ENCODE measurements at regions not wholly inside any gene's neighbourhood (a gene's known extent, or its start where the extent isn't known, plus 50 kb on each side); places are given as distances from the start of the nearest gene placed in this dataset.

DNA sequence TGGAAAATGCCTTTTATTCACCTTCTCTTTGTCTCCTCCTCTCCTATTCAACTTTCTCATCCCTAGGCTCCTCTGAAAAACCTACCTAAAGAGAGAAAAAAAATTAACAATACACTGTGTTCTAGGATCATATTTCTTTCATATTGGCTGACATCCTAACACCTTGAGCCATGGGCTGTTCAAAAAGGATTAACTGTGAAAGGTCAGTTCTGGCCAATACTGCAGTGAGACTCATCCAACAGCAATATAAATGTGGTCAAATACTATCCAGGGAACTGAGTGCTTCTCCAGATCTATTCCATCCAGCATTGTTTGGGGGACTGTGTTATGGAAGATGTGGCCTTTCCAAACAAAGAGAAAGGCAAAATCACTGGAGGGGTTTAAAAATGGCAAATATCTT, 131.1 kb upstream of the MOCS2 start:
- H3K4me3 ChIP-seq (ENCODE audit: low read depth, low read length) = no peak overlapping the region
- TF ChIP-seq, protein P1, sequence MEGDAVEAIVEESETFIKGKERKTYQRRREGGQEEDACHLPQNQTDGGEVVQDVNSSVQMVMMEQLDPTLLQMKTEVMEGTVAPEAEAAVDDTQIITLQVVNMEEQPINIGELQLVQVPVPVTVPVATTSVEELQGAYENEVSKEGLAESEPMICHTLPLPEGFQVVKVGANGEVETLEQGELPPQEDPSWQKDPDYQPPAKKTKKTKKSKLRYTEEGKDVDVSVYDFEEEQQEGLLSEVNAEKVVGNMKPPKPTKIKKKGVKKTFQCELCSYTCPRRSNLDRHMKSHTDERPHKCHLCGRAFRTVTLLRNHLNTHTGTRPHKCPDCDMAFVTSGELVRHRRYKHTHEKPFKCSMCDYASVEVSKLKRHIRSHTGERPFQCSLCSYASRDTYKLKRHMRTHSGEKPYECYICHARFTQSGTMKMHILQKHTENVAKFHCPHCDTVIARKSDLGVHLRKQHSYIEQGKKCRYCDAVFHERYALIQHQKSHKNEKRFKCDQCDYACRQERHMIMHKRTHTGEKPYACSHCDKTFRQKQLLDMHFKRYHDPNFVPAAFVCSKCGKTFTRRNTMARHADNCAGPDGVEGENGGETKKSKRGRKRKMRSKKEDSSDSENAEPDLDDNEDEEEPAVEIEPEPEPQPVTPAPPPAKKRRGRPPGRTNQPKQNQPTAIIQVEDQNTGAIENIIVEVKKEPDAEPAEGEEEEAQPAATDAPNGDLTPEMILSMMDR (IDR thresholded peaks at IDR 0.05; ENCODE audit: low read depth, low read length) = no peak

DNA sequence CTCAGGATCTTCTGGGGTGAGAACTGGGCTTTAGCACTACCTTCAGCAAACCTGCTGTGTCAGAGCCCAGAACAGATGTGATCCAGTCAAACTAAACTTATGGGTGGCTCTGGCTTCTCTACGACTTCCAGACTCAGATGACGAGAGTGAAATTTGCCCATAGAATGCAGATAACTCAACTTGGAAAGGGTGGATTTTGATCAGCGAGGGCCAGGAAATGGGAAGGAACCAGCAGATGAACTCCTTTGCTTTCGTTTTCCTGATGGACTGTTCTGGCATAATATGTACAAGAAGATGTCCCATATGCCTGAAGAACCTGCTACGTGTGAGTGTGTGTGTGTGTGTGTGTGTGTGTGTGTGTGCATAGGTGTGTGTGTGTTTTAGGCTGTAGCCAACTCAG, 132.0 kb upstream of the MOCS2 start:
- H3K4me3 ChIP-seq (ENCODE audit: low read depth, low read length) = no peak overlapping the region
- TF ChIP-seq, protein P1 (IDR thresholded peaks at IDR 0.05; ENCODE audit: low read depth, low read length) = no peak

DNA sequence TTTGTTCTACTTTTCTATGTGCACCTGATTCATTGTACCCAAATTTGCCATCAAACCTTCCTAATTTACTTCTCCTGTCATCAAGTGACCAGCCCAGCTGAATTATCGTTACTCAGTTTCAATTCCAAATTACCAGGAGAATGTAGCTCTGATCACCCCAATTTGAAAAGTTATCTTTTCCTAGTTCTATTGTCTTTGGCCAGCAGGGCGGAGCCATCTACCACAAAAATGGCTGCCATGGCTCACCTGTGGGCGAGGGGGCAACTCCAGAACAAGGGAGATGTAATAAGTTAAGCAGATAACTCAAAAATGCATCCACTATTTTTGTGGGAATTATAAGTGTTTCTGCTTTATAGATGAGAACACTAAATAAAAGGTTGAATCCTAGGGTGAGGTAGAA, 133.8 kb upstream of the MOCS2 start:
- TF ChIP-seq, protein P1 (IDR thresholded peaks at IDR 0.05; ENCODE audit: low read depth, low read length) = no peak
- H3K4me3 ChIP-seq (ENCODE audit: low read depth, low read length) = no peak overlapping the region

DNA sequence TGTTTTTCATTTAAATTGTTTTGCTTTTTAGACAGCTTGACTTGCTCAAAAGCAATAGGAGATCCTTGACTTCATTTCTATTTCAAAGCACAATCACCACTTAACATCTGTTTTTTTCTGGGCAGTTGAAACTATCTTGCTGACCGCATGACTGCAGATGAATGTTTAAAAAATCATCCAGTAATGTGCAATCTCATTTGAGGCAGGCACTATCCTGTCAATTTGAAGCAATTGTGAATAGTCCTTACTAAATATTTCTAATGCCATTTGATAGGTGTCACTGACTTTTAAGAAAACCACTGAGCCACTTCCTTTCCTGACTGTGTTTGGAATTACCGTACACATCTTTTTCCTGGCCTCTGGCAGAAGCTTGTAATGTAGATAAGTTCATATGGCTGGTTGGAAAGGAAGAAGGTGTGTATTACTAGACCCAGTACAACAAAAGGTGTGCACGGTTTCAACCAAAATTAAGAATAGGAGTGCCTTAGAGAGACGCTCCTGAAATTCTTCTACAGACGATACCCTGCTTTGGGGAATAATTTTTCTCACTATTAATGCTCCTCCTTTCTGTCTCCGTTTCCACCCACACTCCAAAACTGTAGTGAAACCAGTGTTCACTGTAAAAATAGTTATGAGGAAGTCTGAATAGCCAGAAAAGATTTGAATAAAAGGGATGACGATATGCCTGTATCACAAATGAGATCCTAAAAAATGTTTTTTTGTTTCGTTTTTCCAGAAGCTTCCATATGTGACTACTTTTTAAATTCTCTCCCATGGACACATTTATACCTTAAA, 136.7 kb upstream of the MOCS2 start:
- TF ChIP-seq, protein P1 (IDR thresholded peaks at IDR 0.05; ENCODE audit: low read depth, low read length) = no peak
- no peak overlapping the region for H3K4me3 ChIP-seq (ENCODE audit: low read depth, low read length)

DNA sequence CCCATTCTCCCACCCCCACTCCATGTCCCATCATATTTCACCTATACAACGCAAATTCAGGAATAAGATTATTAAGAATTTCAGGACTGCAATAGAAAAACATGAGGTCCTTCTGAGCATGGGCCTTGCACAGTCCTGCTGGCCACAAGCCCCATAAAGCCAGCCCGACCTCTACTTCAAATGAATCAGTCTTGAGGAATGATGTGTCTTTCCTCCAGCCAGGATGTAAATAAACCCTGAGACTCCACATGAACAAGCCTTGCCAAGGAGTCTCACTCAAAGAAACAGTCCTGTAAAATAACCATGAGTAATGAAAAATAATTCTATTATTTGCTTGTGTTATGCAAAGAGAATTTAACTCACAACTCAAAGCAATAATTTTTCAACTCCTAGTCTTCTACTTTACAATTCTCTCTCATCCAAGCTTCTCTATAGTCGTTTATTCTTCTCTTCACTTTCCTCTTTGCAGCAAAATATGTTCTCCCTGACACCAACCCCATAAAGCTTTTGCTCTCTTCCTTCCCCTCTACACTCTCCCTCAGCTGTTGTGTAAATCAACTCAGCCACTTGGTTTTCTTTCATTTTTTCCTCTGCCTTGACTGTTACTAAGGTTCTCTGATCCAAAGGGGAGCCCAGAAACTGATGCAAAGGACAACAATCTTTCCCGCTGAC, 140.1 kb upstream of the MOCS2 start:
- TF ChIP-seq, protein P1 (IDR thresholded peaks at IDR 0.05; ENCODE audit: low read depth, low read length) = no peak
- H3K4me3 ChIP-seq (ENCODE audit: low read depth, low read length) = no peak overlapping the region

DNA sequence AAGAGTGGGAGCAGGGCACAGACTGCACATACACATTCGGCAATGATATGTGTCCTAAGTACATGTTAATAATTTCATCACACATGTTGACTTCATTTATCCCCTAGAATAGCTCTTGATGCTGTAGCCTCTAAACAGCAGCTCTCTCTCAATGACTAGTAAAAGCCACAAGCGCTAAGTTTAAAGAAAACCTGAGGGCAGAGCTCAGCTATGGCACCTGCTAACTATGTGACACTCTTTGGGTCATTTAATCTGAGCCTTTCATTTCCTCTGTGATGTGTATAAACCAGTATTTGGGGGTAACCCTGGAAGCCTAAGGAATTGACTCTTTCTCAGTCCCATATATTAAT, 140.6 kb upstream of the MOCS2 start:
- TF ChIP-seq, protein P1 (IDR thresholded peaks at IDR 0.05; ENCODE audit: low read depth, low read length) = no peak

DNA sequence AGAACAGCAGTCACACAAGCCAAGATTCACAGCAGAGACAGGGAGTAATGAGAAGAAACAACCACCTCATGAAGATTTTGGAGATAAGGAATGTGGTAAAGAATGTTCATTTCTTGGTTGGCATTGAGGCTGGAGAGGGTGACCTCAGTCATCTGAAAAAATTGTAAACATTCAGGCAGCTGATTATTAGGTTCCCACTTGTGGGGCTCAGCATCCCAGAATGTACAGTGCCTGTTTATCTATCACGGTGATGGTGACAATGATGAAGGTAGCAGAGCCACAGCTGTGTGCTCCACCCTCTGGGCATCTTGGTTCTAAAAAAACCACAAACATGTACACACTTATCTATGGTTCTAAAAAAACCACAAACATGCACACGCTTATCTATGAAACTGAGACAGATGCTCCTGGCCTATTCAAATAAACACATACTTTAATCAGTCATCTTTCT, 143.9 kb upstream of the MOCS2 start:
- TF ChIP-seq, protein P1 (IDR thresholded peaks at IDR 0.05; ENCODE audit: low read depth, low read length) = no peak
- H3K4me3 ChIP-seq (ENCODE audit: low read depth, low read length) = no peak overlapping the region

More for the DNA sequence above, 140.6 kb upstream of the MOCS2 start:
- H3K4me3 ChIP-seq (ENCODE audit: low read depth, low read length) = no peak overlapping the region
